ENCODE measurements at regions not wholly inside any gene's neighbourhood (a gene's known extent, or its start where the extent isn't known, plus 50 kb on each side); places are given as distances from the start of the nearest gene placed in this dataset.

- no peak overlapping the region for H3K23ac ChIP-seq (ENCODE audit: insufficient read length, low read depth, low read length)
- H3K23me2 ChIP-seq (ENCODE audit: insufficient read length, low read depth, low read length, poor library complexity, severe bottlenecking) = no peaks in the 10 kb centered on the region
- H3K9ac ChIP-seq (ENCODE audit: extremely low read depth, insufficient read length, low read length) = no peak overlapping the region
- no peak overlapping the region for H3K4ac ChIP-seq (ENCODE audit: low read depth, low read length)
- no peak overlapping the region for H4K91ac ChIP-seq (ENCODE audit: insufficient read length, low read depth, low read length)
- H3K27me3 ChIP-seq (ENCODE audit: insufficient read depth, low read length) = no peaks in the 10 kb centered on the region
- no peaks in the 10 kb centered on the region for H3K79me2 ChIP-seq (ENCODE audit: insufficient read depth, low read length)
- no peak overlapping the region for H3K27ac Mint-ChIP-seq
- H2BK12ac ChIP-seq (ENCODE audit: insufficient read length, low read depth, low read length) = no peak overlapping the region
- no peak overlapping the region for H2BK120ac ChIP-seq (ENCODE audit: low read depth, low read length, poor library complexity, severe bottlenecking)
- no peak overlapping the region for H3K4me3 Mint-ChIP-seq
- DNase-seq = no peak
- H3T11ph ChIP-seq (ENCODE audit: low read length) = no peak overlapping the region
- no peak overlapping the region for H2BK20ac ChIP-seq (ENCODE audit: low read depth, low read length, poor library complexity, severe bottlenecking)
- H3K14ac ChIP-seq (ENCODE audit: insufficient read depth, low read length) = no peak overlapping the region
- H4K8ac ChIP-seq (replicated peaks; ENCODE audit: insufficient read length, low read depth, low read length) = no peak overlapping the region
- H2AK5ac ChIP-seq (ENCODE audit: insufficient read length, low read length) = no peak overlapping the region
- no peaks in the 10 kb centered on the region for H4K20me1 ChIP-seq (ENCODE audit: control insufficient read depth, insufficient read depth, insufficient read length)
- H3K9me3 ChIP-seq (ENCODE audit: control insufficient read depth, low read depth, low read length) = peaks cover 17% of the 10 kb centered on the region
- no peak overlapping the region for H3K56ac ChIP-seq (ENCODE audit: insufficient read length, low read depth, low read length)
- no peak overlapping the region for H3K18ac ChIP-seq (ENCODE audit: insufficient read length, low read depth, low read length)
- no peak overlapping the region for H2BK5ac ChIP-seq (ENCODE audit: insufficient read length, low read length)
- no peak overlapping the region for H4K5ac ChIP-seq (ENCODE audit: insufficient read length, low read depth, low read length)
- H3K4me1 Mint-ChIP-seq = no peaks in the 10 kb centered on the region
- no CpG with 5 or more reads among the region's 1 CpG for WGBS (ENCODE audit: extremely low coverage, insufficient read length, low lambda C conversion rate)
- no peak overlapping the region for H2BK15ac ChIP-seq (ENCODE audit: low read depth, low read length)
- no peaks in the 10 kb centered on the region for H3K79me1 ChIP-seq (ENCODE audit: insufficient read depth, low read depth, low read length, poor library complexity, severe bottlenecking)
- TF ChIP-seq, protein P1, sequence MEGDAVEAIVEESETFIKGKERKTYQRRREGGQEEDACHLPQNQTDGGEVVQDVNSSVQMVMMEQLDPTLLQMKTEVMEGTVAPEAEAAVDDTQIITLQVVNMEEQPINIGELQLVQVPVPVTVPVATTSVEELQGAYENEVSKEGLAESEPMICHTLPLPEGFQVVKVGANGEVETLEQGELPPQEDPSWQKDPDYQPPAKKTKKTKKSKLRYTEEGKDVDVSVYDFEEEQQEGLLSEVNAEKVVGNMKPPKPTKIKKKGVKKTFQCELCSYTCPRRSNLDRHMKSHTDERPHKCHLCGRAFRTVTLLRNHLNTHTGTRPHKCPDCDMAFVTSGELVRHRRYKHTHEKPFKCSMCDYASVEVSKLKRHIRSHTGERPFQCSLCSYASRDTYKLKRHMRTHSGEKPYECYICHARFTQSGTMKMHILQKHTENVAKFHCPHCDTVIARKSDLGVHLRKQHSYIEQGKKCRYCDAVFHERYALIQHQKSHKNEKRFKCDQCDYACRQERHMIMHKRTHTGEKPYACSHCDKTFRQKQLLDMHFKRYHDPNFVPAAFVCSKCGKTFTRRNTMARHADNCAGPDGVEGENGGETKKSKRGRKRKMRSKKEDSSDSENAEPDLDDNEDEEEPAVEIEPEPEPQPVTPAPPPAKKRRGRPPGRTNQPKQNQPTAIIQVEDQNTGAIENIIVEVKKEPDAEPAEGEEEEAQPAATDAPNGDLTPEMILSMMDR (conservative IDR thresholded peaks at IDR 0.05) = no peak
- no peak overlapping the region for H3K4me2 ChIP-seq (ENCODE audit: insufficient read depth, insufficient read length, low read length)
- H3K4me1 ChIP-seq (ENCODE audit: insufficient read depth, low read length) = no peaks in the 10 kb centered on the region
- peaks cover 3% of the 10 kb centered on the region for H3K27me3 Mint-ChIP-seq (ENCODE audit: low read depth)
- no peak overlapping the region for H2AFZ ChIP-seq (ENCODE audit: low read length)
- H3K27ac ChIP-seq (ENCODE audit: insufficient read length, low read depth, low read length) = no peak overlapping the region
- H3K9me3 Mint-ChIP-seq = peaks cover 0 to 88% of the 10 kb centered on the region in 2 experiments; a peak in 2 of 5 replicates
- peaks cover 0 to 32% (median 7%) of the 10 kb centered on the region in 3 experiments; a peak in 4 of 7 replicates for H3K36me3 Mint-ChIP-seq (ENCODE audit: insufficient read depth in 1 of 3, low read depth in 3 of 3)
Measured at GRCh38 chr14:23863836-23864235, 89.7 kb upstream of the DHRS4 start.
